Lower lobe of right lung (tissue), 2 donors: ENCODE measurements at regions not wholly inside any gene's neighbourhood (a gene's known extent, or its start where the extent isn't known, plus 50 kb on each side); places are given as distances from the start of the nearest gene placed in this dataset.

Experiments
- ATAC-seq, 2 donors: fragments of 200-7000 bp; cut with Tn5 transposase; one replicate each; pipeline ENCODE4 v1.9.1; 2020 to 2022; ENCODE audit warnings: mild to moderate bottlenecking in 2 of 2, moderate library complexity in 2 of 2
- DNase-seq: peaks from one replicate; pipeline ENCODE4 v3.0.0-alpha.2; 2020
- H3K27ac ChIP-seq: fragments of 200-600 bp; one replicate; pipeline ENCODE4 v1.8.0; 2022
- H3K27me3 ChIP-seq: fragments of 200-600 bp; one replicate; pipeline ENCODE4 v1.8.0; 2022; ENCODE audit warnings: low read depth
- H3K36me3 ChIP-seq: fragments of 200-600 bp; one replicate; pipeline ENCODE4 v1.8.0; 2022; ENCODE audit warnings: mild to moderate bottlenecking
- H3K4me1 ChIP-seq: fragments of 200-600 bp; one replicate; pipeline ENCODE4 v1.8.0; 2022
- H3K4me3 ChIP-seq: fragments of 200-600 bp; one replicate; pipeline ENCODE4 v1.8.0; 2022; ENCODE audit warnings: mild to moderate bottlenecking
- H3K9me3 ChIP-seq: fragments of 200-600 bp; one replicate; pipeline ENCODE4 v1.8.0; 2022
- CTCF ChIP-seq: fragments of 200-600 bp; IDR thresholded peaks from one replicate; pipeline ENCODE4 v1.8.0; 2022; ENCODE audit warnings: antibody characterized with exemption, mild to moderate bottlenecking
- intact Hi-C: fragments of 100-400 bp; cut with DNase I; formaldehyde crosslinking; loops from one replicate; pipeline ENCODE4 v1.11.0; 2022
- donor health status: DM: no; HTN: yes; CAD: no; lungs with severe emphysema.

- TF ChIP-seq CTCF: no peak
- no peaks in the 10 kb centered on the region for H3K27me3 ChIP-seq
- H3K36me3 ChIP-seq: no peaks in the 10 kb centered on the region
- intact Hi-C loops: no loop called here
- peaks cover 5% of the 10 kb centered on the region for H3K9me3 ChIP-seq
- H3K4me3 ChIP-seq: no peak overlapping the region
- ATAC-seq (no peak), DNase-seq (no peak)
- no peaks in the 10 kb centered on the region for H3K4me1 ChIP-seq
- no peak overlapping the region for H3K27ac ChIP-seq
These were observed 215.3 kb upstream of the HS3ST5 start for GRCh38 chr6:114558153-114558552.

- peaks cover 5% of the 10 kb centered on the region for H3K9me3 ChIP-seq
- intact Hi-C loops: no loop called here
- no peak for ATAC-seq
- no peak for DNase-seq
- no peak overlapping the region for H3K4me3 ChIP-seq
- no peaks in the 10 kb centered on the region for H3K4me1 ChIP-seq
- no peaks in the 10 kb centered on the region for H3K27me3 ChIP-seq
- no peak for TF ChIP-seq CTCF
- H3K36me3 ChIP-seq: no peaks in the 10 kb centered on the region
- no peak overlapping the region for H3K27ac ChIP-seq
These were observed 214.1 kb upstream of the HS3ST5 start for GRCh38 chr6:114556846-114557488.

GRCh38 chr6:114550316-114550715 lies 207.5 kb upstream of the HS3ST5 start:
- Histone ChIP-seq H3K27ac (no peak overlapping the region), H3K4me1 (no peaks in the 10 kb centered on the region), H3K36me3 (no peaks in the 10 kb centered on the region), H3K27me3 (no peaks in the 10 kb centered on the region), H3K9me3 (no peaks in the 10 kb centered on the region), H3K4me3 (no peak overlapping the region)
- DNase-seq: no peak
- intact Hi-C loops: no loop called here
- no peak for ATAC-seq
- no peak for TF ChIP-seq CTCF

GRCh38 chr6:114543696-114544095 lies 200.9 kb upstream of the HS3ST5 start:
- DNase-seq (no peak), ATAC-seq (no peak)

GRCh38 chr6:114541794-114542193 lies 199.0 kb upstream of the HS3ST5 start:
- no peaks in the 10 kb centered on the region for H3K9me3 ChIP-seq
- H3K4me1 ChIP-seq: no peaks in the 10 kb centered on the region
- DNase-seq (no peak), ATAC-seq (no peak)
- no peak overlapping the region for H3K4me3 ChIP-seq
- no peaks in the 10 kb centered on the region for H3K27me3 ChIP-seq
- intact Hi-C loops: no loop called here
- TF ChIP-seq CTCF: no peak
- H3K27ac ChIP-seq: no peak overlapping the region
- H3K36me3 ChIP-seq: no peaks in the 10 kb centered on the region

More at GRCh38 chr6:114543696-114544095, 200.9 kb upstream of the HS3ST5 start:
- Histone ChIP-seq H3K27me3 (no peaks in the 10 kb centered on the region), H3K36me3 (no peaks in the 10 kb centered on the region), H3K4me3 (no peak overlapping the region), H3K9me3 (no peaks in the 10 kb centered on the region), H3K27ac (no peak overlapping the region), H3K4me1 (no peaks in the 10 kb centered on the region)
- no peak for TF ChIP-seq CTCF
- intact Hi-C loops: no loop called here
